ENCODE measurements at regions not wholly inside any gene's neighbourhood (a gene's known extent, or its start where the extent isn't known, plus 50 kb on each side); places are given as distances from the start of the nearest gene placed in this dataset.

GRCh38 chrY:15345471-15346155 is 821.3 kb downstream of the NLGN4Y start:
- no peak overlapping the region for H3K4me3 Mint-ChIP-seq
- ATAC-seq = no peak

GRCh38 chrY:15349351-15349750 is 825.0 kb downstream of the NLGN4Y start:
- H3K36me3 Mint-ChIP-seq = no peaks in the 10 kb centered on the region
- H3K4me3 Mint-ChIP-seq = no peak overlapping the region
- ATAC-seq = no peak
- DNase-seq (ENCODE audit: low spot score) = no peak
- no peaks in the 10 kb centered on the region for H3K4me1 Mint-ChIP-seq (ENCODE audit: low read depth in 2 of 2)
- H3K27me3 Mint-ChIP-seq = no peaks in the 10 kb centered on the region
- no peak overlapping the region for H3K27ac Mint-ChIP-seq
- H3K9me3 Mint-ChIP-seq = no peaks in the 10 kb centered on the region

More at GRCh38 chrY:15345471-15346155, 821.3 kb downstream of the NLGN4Y start:
- H3K27me3 Mint-ChIP-seq = no peaks in the 10 kb centered on the region
- no peak overlapping the region for H3K27ac Mint-ChIP-seq
- DNase-seq (ENCODE audit: low spot score) = no peak
- no peaks in the 10 kb centered on the region for H3K36me3 Mint-ChIP-seq
- H3K9me3 Mint-ChIP-seq = no peaks in the 10 kb centered on the region
- H3K4me1 Mint-ChIP-seq (ENCODE audit: low read depth in 2 of 2) = no peaks in the 10 kb centered on the region

GRCh38 chrY:15355321-15355720 is 831.0 kb downstream of the NLGN4Y start:
- Mint-ChIP-seq H3K9me3 (no peaks in the 10 kb centered on the region), H3K4me1 (ENCODE audit: low read depth in 2 of 2) (no peaks in the 10 kb centered on the region), H3K27me3 (no peaks in the 10 kb centered on the region), H3K36me3 (no peaks in the 10 kb centered on the region), H3K4me3 (no peak overlapping the region), H3K27ac (no peak overlapping the region)
- ATAC-seq (no peak), DNase-seq (ENCODE audit: low spot score) (no peak)

- H3K9me3 Mint-ChIP-seq = no peaks in the 10 kb centered on the region
- H3K4me3 Mint-ChIP-seq = no peak overlapping the region
- DNase-seq (ENCODE audit: low spot score) = no peak
- H3K27ac Mint-ChIP-seq = no peak overlapping the region
- no peaks in the 10 kb centered on the region for H3K27me3 Mint-ChIP-seq
- ATAC-seq = no peak
- no peaks in the 10 kb centered on the region for H3K36me3 Mint-ChIP-seq
- H3K4me1 Mint-ChIP-seq (ENCODE audit: low read depth in 2 of 2) = no peaks in the 10 kb centered on the region
Observed at GRCh38 chrY:15360471-15360870, 836.1 kb downstream of the NLGN4Y start.

- no peaks in the 10 kb centered on the region for H3K4me1 Mint-ChIP-seq (ENCODE audit: low read depth in 2 of 2)
- no peaks in the 10 kb centered on the region for H3K36me3 Mint-ChIP-seq
- H3K27me3 Mint-ChIP-seq = peaks cover 0 to 5% of the 10 kb centered on the region in 2 donors
- H3K9me3 Mint-ChIP-seq = no peaks in the 10 kb centered on the region
- H3K27ac Mint-ChIP-seq = no peak overlapping the region
- no peak for ATAC-seq
- H3K4me3 Mint-ChIP-seq = no peak overlapping the region
- no peak for DNase-seq (ENCODE audit: low spot score)
Observed at GRCh38 chrY:15364996-15365395, 840.7 kb downstream of the NLGN4Y start.

- Mint-ChIP-seq H3K27ac (no peak overlapping the region), H3K4me3 (no peak overlapping the region), H3K4me1 (ENCODE audit: low read depth in 2 of 2) (no peaks in the 10 kb centered on the region), H3K9me3 (no peaks in the 10 kb centered on the region), H3K36me3 (no peaks in the 10 kb centered on the region), H3K27me3 (peaks cover 0 to 8% of the 10 kb centered on the region in 2 donors)
- no peak for DNase-seq (ENCODE audit: low spot score)
- no peak for ATAC-seq
Observed at GRCh38 chrY:15368786-15369185, 844.5 kb downstream of the NLGN4Y start.

- no peaks in the 10 kb centered on the region for H3K4me1 Mint-ChIP-seq (ENCODE audit: low read depth in 2 of 2)
- H3K27ac Mint-ChIP-seq = no peak overlapping the region
- no peak overlapping the region for H3K4me3 Mint-ChIP-seq
- H3K36me3 Mint-ChIP-seq = no peaks in the 10 kb centered on the region
- H3K27me3 Mint-ChIP-seq = no peaks in the 10 kb centered on the region
- DNase-seq (ENCODE audit: low spot score) (no peak), ATAC-seq (no peak)
- H3K9me3 Mint-ChIP-seq = no peaks in the 10 kb centered on the region
Observed at GRCh38 chrY:15385178-15385577, 860.8 kb downstream of the NLGN4Y start.

- DNase-seq (ENCODE audit: low spot score) = no peak
- no peaks in the 10 kb centered on the region for H3K9me3 Mint-ChIP-seq
- H3K27ac Mint-ChIP-seq = no peak overlapping the region
- H3K4me3 Mint-ChIP-seq = no peak overlapping the region
- H3K27me3 Mint-ChIP-seq = no peaks in the 10 kb centered on the region
- H3K36me3 Mint-ChIP-seq = no peaks in the 10 kb centered on the region
- ATAC-seq = no peak
- H3K4me1 Mint-ChIP-seq (ENCODE audit: low read depth in 2 of 2) = no peaks in the 10 kb centered on the region
Observed at GRCh38 chrY:15397556-15398280, 873.4 kb downstream of the NLGN4Y start.

GRCh38 chrY:15402451-15402850 is 878.1 kb downstream of the NLGN4Y start:
- Mint-ChIP-seq H3K27me3 (no peaks in the 10 kb centered on the region), H3K4me1 (ENCODE audit: low read depth in 2 of 2) (no peaks in the 10 kb centered on the region), H3K27ac (no peak overlapping the region), H3K9me3 (no peaks in the 10 kb centered on the region), H3K4me3 (no peak overlapping the region), H3K36me3 (no peaks in the 10 kb centered on the region)
- DNase-seq (ENCODE audit: low spot score) = no peak
- ATAC-seq = no peak

- no peaks in the 10 kb centered on the region for H3K9me3 Mint-ChIP-seq
- ATAC-seq = no peak
- no peaks in the 10 kb centered on the region for H3K4me1 Mint-ChIP-seq (ENCODE audit: low read depth in 2 of 2)
- no peak for DNase-seq (ENCODE audit: low spot score)
- H3K4me3 Mint-ChIP-seq = no peak overlapping the region
- peaks cover 0 to 7% of the 10 kb centered on the region in 2 donors for H3K27me3 Mint-ChIP-seq
- peaks cover 7% of the 10 kb centered on the region for H3K36me3 Mint-ChIP-seq
- no peak overlapping the region for H3K27ac Mint-ChIP-seq
Observed at GRCh38 chrY:15404551-15404950, 880.2 kb downstream of the NLGN4Y start.

- H3K36me3 Mint-ChIP-seq = no peaks in the 10 kb centered on the region
- no peaks in the 10 kb centered on the region for H3K4me1 Mint-ChIP-seq (ENCODE audit: low read depth in 2 of 2)
- no peak overlapping the region for H3K27ac Mint-ChIP-seq
- no peak overlapping the region for H3K4me3 Mint-ChIP-seq
- DNase-seq (ENCODE audit: low spot score) = no peak
- no peak for ATAC-seq
- no peaks in the 10 kb centered on the region for H3K27me3 Mint-ChIP-seq
- H3K9me3 Mint-ChIP-seq = no peaks in the 10 kb centered on the region
Observed at GRCh38 chrY:15415165-15415564, 890.8 kb downstream of the NLGN4Y start.

GRCh38 chrY:15418613-15419012 is 894.3 kb downstream of the NLGN4Y start:
- H3K9me3 Mint-ChIP-seq = no peaks in the 10 kb centered on the region
- no peak for ATAC-seq
- H3K4me3 Mint-ChIP-seq = no peak overlapping the region
- H3K4me1 Mint-ChIP-seq (ENCODE audit: low read depth in 2 of 2) = peaks cover 0 to 2% of the 10 kb centered on the region in 2 donors
- H3K27ac Mint-ChIP-seq = no peak overlapping the region
- no peaks in the 10 kb centered on the region for H3K27me3 Mint-ChIP-seq
- no peak for DNase-seq (ENCODE audit: low spot score)
- no peaks in the 10 kb centered on the region for H3K36me3 Mint-ChIP-seq

- H3K27ac Mint-ChIP-seq = peak overlapping the region in 1 of 2 donors; percentile 3
- H3K4me1 Mint-ChIP-seq (ENCODE audit: low read depth in 2 of 2) = peaks cover 0 to 18% of the 10 kb centered on the region in 2 donors
- ATAC-seq (peak in 1 of 2 donors; percentile 43), DNase-seq (ENCODE audit: low spot score) (no peak)
- H3K9me3 Mint-ChIP-seq = no peaks in the 10 kb centered on the region
- H3K36me3 Mint-ChIP-seq = peaks cover 6% of the 10 kb centered on the region
- no peaks in the 10 kb centered on the region for H3K27me3 Mint-ChIP-seq
- H3K4me3 Mint-ChIP-seq = peak overlapping the region; percentile 77
Observed at GRCh38 chrY:15424665-15425132, 900.4 kb downstream of the NLGN4Y start.

- no peaks in the 10 kb centered on the region for H3K9me3 Mint-ChIP-seq
- H3K27me3 Mint-ChIP-seq = no peaks in the 10 kb centered on the region
- ATAC-seq (no peak), DNase-seq (ENCODE audit: low spot score) (no peak)
- peak overlapping the region in 1 of 2 donors; percentile 41 for H3K27ac Mint-ChIP-seq
- peaks cover 0 to 12% of the 10 kb centered on the region in 2 donors for H3K4me1 Mint-ChIP-seq (ENCODE audit: low read depth in 2 of 2)
- no peaks in the 10 kb centered on the region for H3K36me3 Mint-ChIP-seq
- no peak overlapping the region for H3K4me3 Mint-ChIP-seq
Observed at GRCh38 chrY:15440021-15440695, 915.8 kb downstream of the NLGN4Y start.

Data from natural killer cell treated with Interleukin-12 subunit alpha and Interleukin-12 subunit beta and Interleukin-15 and Interleukin-18, amount 100 ng/mL, for 72 hours (primary cell).